HepG2 (cell line): ENCODE measurements at regions not wholly inside any gene's neighbourhood (a gene's known extent, or its start where the extent isn't known, plus 50 kb on each side); places are given as distances from the start of the nearest gene placed in this dataset.

Source experiments
- SIX1 ChIP-seq: sonication (generic); formaldehyde crosslinking; IDR thresholded peaks from 2 replicates; pipeline ENCODE4 v1.4.0; 2020; ENCODE audit warnings: missing genetic modification reagents, borderline replicate concordance
- ZBTB21 ChIP-seq: sonication (generic); formaldehyde crosslinking; IDR thresholded peaks from 2 replicates; pipeline ENCODE4 v1.4.0; 2020; ENCODE audit warnings: missing genetic modification reagents
- TF ChIP-seq, protein P1 (sequence below): sonication (generic); formaldehyde crosslinking; IDR thresholded peaks from 2 replicates; pipeline ENCODE4 v1.4.0; 2020; ENCODE audit warnings: missing genetic modification reagents
- TF ChIP-seq, protein P2 (sequence below): sonication (generic); formaldehyde crosslinking; IDR thresholded peaks from 2 replicates; pipeline ENCODE4 v1.4.0; 2020; ENCODE audit warnings: missing genetic modification reagents
- TF ChIP-seq, protein P3 (sequence below): sonication (generic); formaldehyde crosslinking; conservative IDR thresholded peaks from 2 replicates; pipeline ENCODE4 v1.4.0; 2020; ENCODE audit warnings: mild to moderate bottlenecking, missing genetic modification reagents, moderate library complexity
- TF ChIP-seq, protein P4 (sequence below): IDR thresholded peaks from 2 replicates; pipeline ENCODE4 v1.4.0; 2020; ENCODE audit warnings: mild to moderate bottlenecking, missing genetic modification reagents

DNA sequence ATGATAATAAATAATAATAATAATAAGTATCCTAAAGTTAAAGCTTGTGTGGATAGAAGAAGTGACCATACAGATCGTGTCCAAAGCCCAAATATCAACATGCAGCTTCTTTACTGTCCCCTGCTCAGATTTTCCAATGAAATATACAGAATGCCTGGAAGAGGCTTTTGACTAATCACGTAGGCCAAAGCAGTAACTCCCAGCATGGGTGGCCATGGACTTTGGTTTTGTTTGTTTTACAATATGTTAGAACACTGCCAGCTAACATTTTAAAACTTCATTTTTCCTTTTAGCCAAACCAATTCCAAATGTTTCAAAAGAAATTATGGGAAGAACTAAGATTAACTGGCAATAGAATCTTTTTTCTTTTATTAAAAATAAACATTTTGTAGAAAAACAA is 400.0 kb upstream of the FLRT2 start (continued):
- TF ChIP-seq, protein P1, sequence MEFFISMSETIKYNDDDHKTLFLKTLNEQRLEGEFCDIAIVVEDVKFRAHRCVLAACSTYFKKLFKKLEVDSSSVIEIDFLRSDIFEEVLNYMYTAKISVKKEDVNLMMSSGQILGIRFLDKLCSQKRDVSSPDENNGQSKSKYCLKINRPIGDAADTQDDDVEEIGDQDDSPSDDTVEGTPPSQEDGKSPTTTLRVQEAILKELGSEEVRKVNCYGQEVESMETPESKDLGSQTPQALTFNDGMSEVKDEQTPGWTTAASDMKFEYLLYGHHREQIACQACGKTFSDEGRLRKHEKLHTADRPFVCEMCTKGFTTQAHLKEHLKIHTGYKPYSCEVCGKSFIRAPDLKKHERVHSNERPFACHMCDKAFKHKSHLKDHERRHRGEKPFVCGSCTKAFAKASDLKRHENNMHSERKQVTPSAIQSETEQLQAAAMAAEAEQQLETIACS (CRISPR knock-in tag) = no peak
- TF ChIP-seq, protein P2, sequence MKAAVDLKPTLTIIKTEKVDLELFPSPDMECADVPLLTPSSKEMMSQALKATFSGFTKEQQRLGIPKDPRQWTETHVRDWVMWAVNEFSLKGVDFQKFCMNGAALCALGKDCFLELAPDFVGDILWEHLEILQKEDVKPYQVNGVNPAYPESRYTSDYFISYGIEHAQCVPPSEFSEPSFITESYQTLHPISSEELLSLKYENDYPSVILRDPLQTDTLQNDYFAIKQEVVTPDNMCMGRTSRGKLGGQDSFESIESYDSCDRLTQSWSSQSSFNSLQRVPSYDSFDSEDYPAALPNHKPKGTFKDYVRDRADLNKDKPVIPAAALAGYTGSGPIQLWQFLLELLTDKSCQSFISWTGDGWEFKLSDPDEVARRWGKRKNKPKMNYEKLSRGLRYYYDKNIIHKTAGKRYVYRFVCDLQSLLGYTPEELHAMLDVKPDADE (CRISPR knock-in tag) = no peak
- no peak for TF ChIP-seq SIX1
- TF ChIP-seq ZBTB21 (CRISPR knock-in tag) = no peak
- TF ChIP-seq, protein P3, sequence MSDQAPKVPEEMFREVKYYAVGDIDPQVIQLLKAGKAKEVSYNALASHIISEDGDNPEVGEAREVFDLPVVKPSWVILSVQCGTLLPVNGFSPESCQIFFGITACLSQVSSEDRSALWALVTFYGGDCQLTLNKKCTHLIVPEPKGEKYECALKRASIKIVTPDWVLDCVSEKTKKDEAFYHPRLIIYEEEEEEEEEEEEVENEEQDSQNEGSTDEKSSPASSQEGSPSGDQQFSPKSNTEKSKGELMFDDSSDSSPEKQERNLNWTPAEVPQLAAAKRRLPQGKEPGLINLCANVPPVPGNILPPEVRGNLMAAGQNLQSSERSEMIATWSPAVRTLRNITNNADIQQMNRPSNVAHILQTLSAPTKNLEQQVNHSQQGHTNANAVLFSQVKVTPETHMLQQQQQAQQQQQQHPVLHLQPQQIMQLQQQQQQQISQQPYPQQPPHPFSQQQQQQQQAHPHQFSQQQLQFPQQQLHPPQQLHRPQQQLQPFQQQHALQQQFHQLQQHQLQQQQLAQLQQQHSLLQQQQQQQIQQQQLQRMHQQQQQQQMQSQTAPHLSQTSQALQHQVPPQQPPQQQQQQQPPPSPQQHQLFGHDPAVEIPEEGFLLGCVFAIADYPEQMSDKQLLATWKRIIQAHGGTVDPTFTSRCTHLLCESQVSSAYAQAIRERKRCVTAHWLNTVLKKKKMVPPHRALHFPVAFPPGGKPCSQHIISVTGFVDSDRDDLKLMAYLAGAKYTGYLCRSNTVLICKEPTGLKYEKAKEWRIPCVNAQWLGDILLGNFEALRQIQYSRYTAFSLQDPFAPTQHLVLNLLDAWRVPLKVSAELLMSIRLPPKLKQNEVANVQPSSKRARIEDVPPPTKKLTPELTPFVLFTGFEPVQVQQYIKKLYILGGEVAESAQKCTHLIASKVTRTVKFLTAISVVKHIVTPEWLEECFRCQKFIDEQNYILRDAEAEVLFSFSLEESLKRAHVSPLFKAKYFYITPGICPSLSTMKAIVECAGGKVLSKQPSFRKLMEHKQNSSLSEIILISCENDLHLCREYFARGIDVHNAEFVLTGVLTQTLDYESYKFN (CRISPR knock-in tag) = peak; percentile 36; the same call in 1 of the 2 replicates
- TF ChIP-seq, protein P4, sequence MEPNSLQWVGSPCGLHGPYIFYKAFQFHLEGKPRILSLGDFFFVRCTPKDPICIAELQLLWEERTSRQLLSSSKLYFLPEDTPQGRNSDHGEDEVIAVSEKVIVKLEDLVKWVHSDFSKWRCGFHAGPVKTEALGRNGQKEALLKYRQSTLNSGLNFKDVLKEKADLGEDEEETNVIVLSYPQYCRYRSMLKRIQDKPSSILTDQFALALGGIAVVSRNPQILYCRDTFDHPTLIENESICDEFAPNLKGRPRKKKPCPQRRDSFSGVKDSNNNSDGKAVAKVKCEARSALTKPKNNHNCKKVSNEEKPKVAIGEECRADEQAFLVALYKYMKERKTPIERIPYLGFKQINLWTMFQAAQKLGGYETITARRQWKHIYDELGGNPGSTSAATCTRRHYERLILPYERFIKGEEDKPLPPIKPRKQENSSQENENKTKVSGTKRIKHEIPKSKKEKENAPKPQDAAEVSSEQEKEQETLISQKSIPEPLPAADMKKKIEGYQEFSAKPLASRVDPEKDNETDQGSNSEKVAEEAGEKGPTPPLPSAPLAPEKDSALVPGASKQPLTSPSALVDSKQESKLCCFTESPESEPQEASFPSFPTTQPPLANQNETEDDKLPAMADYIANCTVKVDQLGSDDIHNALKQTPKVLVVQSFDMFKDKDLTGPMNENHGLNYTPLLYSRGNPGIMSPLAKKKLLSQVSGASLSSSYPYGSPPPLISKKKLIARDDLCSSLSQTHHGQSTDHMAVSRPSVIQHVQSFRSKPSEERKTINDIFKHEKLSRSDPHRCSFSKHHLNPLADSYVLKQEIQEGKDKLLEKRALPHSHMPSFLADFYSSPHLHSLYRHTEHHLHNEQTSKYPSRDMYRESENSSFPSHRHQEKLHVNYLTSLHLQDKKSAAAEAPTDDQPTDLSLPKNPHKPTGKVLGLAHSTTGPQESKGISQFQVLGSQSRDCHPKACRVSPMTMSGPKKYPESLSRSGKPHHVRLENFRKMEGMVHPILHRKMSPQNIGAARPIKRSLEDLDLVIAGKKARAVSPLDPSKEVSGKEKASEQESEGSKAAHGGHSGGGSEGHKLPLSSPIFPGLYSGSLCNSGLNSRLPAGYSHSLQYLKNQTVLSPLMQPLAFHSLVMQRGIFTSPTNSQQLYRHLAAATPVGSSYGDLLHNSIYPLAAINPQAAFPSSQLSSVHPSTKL = 0 out of 2 replicates have a peak, but pooled peaks have one; percentile 12
